Neutrophil (primary cell): ENCODE measurements at regions not wholly inside any gene's neighbourhood (a gene's known extent, or its start where the extent isn't known, plus 50 kb on each side); places are given as distances from the start of the nearest gene placed in this dataset.

ENCODE experiments used
- H3K27ac ChIP-seq: fragments of 200-600 bp; sonication (generic); 2 replicates; pipeline ENCODE4 v1.5.1; 2016; ENCODE audit warnings: mild to moderate bottlenecking, moderate library complexity
- H3K27me3 ChIP-seq: fragments of 200-600 bp; sonication (generic); 2 replicates; pipeline ENCODE4 v1.6.0; 2016; ENCODE audit warnings: mild to moderate bottlenecking
- H3K36me3 ChIP-seq: fragments of 200-600 bp; sonication (generic); 2 replicates; pipeline ENCODE4 v1.5.1; 2017
- H3K4me1 ChIP-seq, 2 experiments: fragments of 200-600 bp in 1 of 2; sonication (generic) in 1 of 2; 1 replicate in 1 of 2; 2 replicates in 1 of 2; pipeline versions ENCODE4 v1.5.1 to v1.6.1; 2013 to 2016; ENCODE audit warnings: low read depth in 1 of 2, low read length in 1 of 2, mild to moderate bottlenecking in 1 of 2, moderate library complexity in 1 of 2; ENCODE audit not compliant: control insufficient read depth in 1 of 2, insufficient read depth in 1 of 2
- H3K4me3 ChIP-seq, 2 experiments: fragments of 200-600 bp in 1 of 2; sonication (generic) in 1 of 2; 1 replicate in 1 of 2; 2 replicates in 1 of 2; pipeline ENCODE4 v1.5.1; 2013 to 2016; ENCODE audit warnings: low read depth in 1 of 2, low read length in 1 of 2, mild to moderate bottlenecking in 1 of 2, moderate library complexity in 1 of 2
- H3K9me3 ChIP-seq: fragments of 200-600 bp; sonication (generic); 2 replicates; pipeline ENCODE4 v1.5.1; 2016
- CTCF ChIP-seq: fragments of 200-600 bp; sonication (generic); IDR thresholded peaks from 2 replicates; pipeline ENCODE4 v1.5.1; 2016; ENCODE audit warnings: antibody characterized with exemption

- H3K4me1 ChIP-seq, result peaks cover 0 to 7% of the 10 kb centered on the region in 2 experiments
Observed at GRCh38 chr6:41426438-41426851, 91.0 kb downstream of the NCR2 start.

GRCh38 chr6:41426888-41427641 is 91.7 kb downstream of the NCR2 start:
- peaks cover 100% of the 10 kb centered on the region for H3K27me3 ChIP-seq
- no peak overlapping the region for H3K27ac ChIP-seq
- H3K36me3 ChIP-seq, result no peaks in the 10 kb centered on the region
- no peaks in the 10 kb centered on the region for H3K9me3 ChIP-seq
- TF ChIP-seq CTCF, result no peak
- H3K4me1 ChIP-seq, result peaks cover 0 to 7% of the 10 kb centered on the region in 2 experiments
- H3K4me3 ChIP-seq, result no peak overlapping the region

More at GRCh38 chr6:41426438-41426851, 91.0 kb downstream of the NCR2 start:
- Histone ChIP-seq H3K36me3 (no peaks in the 10 kb centered on the region), H3K27ac (no peak overlapping the region), H3K9me3 (no peaks in the 10 kb centered on the region), H3K4me3 (no peak overlapping the region), H3K27me3 (peaks cover 100% of the 10 kb centered on the region)
- no peak for TF ChIP-seq CTCF

GRCh38 chr6:41427642-41428335 is 92.4 kb downstream of the NCR2 start:
- H3K27me3 ChIP-seq, result peaks cover 100% of the 10 kb centered on the region
- H3K27ac ChIP-seq, result no peak overlapping the region
- H3K4me3 ChIP-seq, result no peak overlapping the region
- no peaks in the 10 kb centered on the region for H3K36me3 ChIP-seq
- H3K4me1 ChIP-seq, result peaks cover 0 to 7% of the 10 kb centered on the region in 2 experiments
- H3K9me3 ChIP-seq, result no peaks in the 10 kb centered on the region
- no peak for TF ChIP-seq CTCF

- H3K9me3 ChIP-seq, result no peaks in the 10 kb centered on the region
- no peak overlapping the region for H3K4me3 ChIP-seq
- H3K4me1 ChIP-seq, result peaks cover 0 to 7% of the 10 kb centered on the region in 2 experiments
- TF ChIP-seq CTCF, result no peak
- H3K27ac ChIP-seq, result no peak overlapping the region
- H3K36me3 ChIP-seq, result no peaks in the 10 kb centered on the region
- H3K27me3 ChIP-seq, result peaks cover 96% of the 10 kb centered on the region
Observed at GRCh38 chr6:41428336-41428995, 93.1 kb downstream of the NCR2 start.

- no peak overlapping the region for H3K4me3 ChIP-seq
- no peak for TF ChIP-seq CTCF
- H3K27me3 ChIP-seq, result peaks cover 94% of the 10 kb centered on the region
- H3K27ac ChIP-seq, result no peak overlapping the region
- peaks cover 0 to 7% of the 10 kb centered on the region in 2 experiments for H3K4me1 ChIP-seq
- H3K36me3 ChIP-seq, result no peaks in the 10 kb centered on the region
- no peaks in the 10 kb centered on the region for H3K9me3 ChIP-seq
Observed at GRCh38 chr6:41428996-41429421, 93.6 kb downstream of the NCR2 start.
